DMS 273 (cell line): ENCODE measurements at regions not wholly inside any gene's neighbourhood (a gene's known extent, or its start where the extent isn't known, plus 50 kb on each side); places are given as distances from the start of the nearest gene placed in this dataset.
"Not testable (repeated sequence)": the region's sequence is repeated elsewhere in the genome, so short reads cannot be mapped to it uniquely, and the experiment has no call there.

Source experiments
- DNase-seq: peaks from one replicate; lab custom pipeline; 2025; ENCODE audit not compliant: unreplicated experiment; lab: John Stamatoyannopoulos, UW

- DNase-seq, result no peak
These were observed 232.8 kb downstream of the TRIML1 start for GRCh38 chr4:188372058-188372457.

GRCh38 chr4:188372829-188373228, 233.6 kb downstream of the TRIML1 start:
- DNase-seq, result peak; percentile 3

GRCh38 chr4:188374871-188375270, 235.6 kb downstream of the TRIML1 start:
- DNase-seq, result no peak

- no peak for DNase-seq
These were observed 238.6 kb downstream of the TRIML1 start for GRCh38 chr4:188377816-188378215.

GRCh38 chr4:188383180-188383579, 243.9 kb downstream of the TRIML1 start:
- DNase-seq, result no peak

- DNase-seq, result no peak
These were observed 248.0 kb downstream of the TRIML1 start for GRCh38 chr4:188387179-188387791.

- DNase-seq, result not testable (repeated sequence)
These were observed 252.1 kb downstream of the TRIML1 start for GRCh38 chr4:188391349-188391748.

GRCh38 chr4:188396037-188396436, 256.8 kb downstream of the TRIML1 start:
- no peak for DNase-seq

- no peak for DNase-seq
These were observed 260.6 kb downstream of the TRIML1 start for GRCh38 chr4:188399834-188400233.

- DNase-seq, result no peak
These were observed 261.2 kb downstream of the TRIML1 start for GRCh38 chr4:188400451-188400850.

- no peak for DNase-seq
These were observed 264.0 kb downstream of the TRIML1 start for GRCh38 chr4:188403272-188403671.

- not testable (repeated sequence) for DNase-seq
These were observed 266.0 kb downstream of the TRIML1 start for GRCh38 chr4:188405071-188405835.

- no peak for DNase-seq
These were observed 269.2 kb downstream of the TRIML1 start for GRCh38 chr4:188408244-188409030.

- DNase-seq, result no peak
These were observed 270.6 kb downstream of the TRIML1 start for GRCh38 chr4:188409851-188410250.

- no peak for DNase-seq
These were observed 272.6 kb downstream of the TRIML1 start for GRCh38 chr4:188411805-188412204.

- no peak for DNase-seq
These were observed 273.3 kb downstream of the TRIML1 start for GRCh38 chr4:188412499-188412898.

- DNase-seq, result no peak
These were observed 275.2 kb downstream of the TRIML1 start for GRCh38 chr4:188414441-188414840.

- DNase-seq, result peak; percentile 0
These were observed 277.9 kb downstream of the TRIML1 start for GRCh38 chr4:188417181-188417580.

GRCh38 chr4:188423039-188423438, 283.8 kb downstream of the TRIML1 start:
- DNase-seq, result no peak

- DNase-seq, result no peak
These were observed 289.7 kb downstream of the TRIML1 start for GRCh38 chr4:188428935-188429334.

GRCh38 chr4:188429965-188430364, 290.7 kb downstream of the TRIML1 start:
- DNase-seq, result no peak

GRCh38 chr4:188430384-188430783, 291.1 kb downstream of the TRIML1 start:
- no peak for DNase-seq
